Activated CD4-positive, alpha-beta memory T cell treated with anti-CD3 and anti-CD28 coated beads, Interleukin-2, amount 10 ng/mL, durations not matched to agents 7 days and 5 days (primary cell): ENCODE measurements at regions not wholly inside any gene's neighbourhood (a gene's known extent, or its start where the extent isn't known, plus 50 kb on each side); places are given as distances from the start of the nearest gene placed in this dataset.
"Not testable (repeated sequence)": the region's sequence is repeated elsewhere in the genome, so short reads cannot be mapped to it uniquely, and the experiment has no call there.

Source experiments
- CTCF ChIA-PET: fragments of 350-600 bp; sonication (Branson Sonifier 250); formaldehyde crosslinking; loops from one replicate; lab custom pipeline; 2021; ENCODE audit warnings: antibody characterized with exemption, inconsistent platforms; lab: Charles Lee
- POLR2A ChIA-PET: fragments of 350-600 bp; sonication (Branson Sonifier 250); formaldehyde crosslinking; loops from one replicate; lab custom pipeline; 2021; ENCODE audit warnings: antibody characterized with exemption; lab: Charles Lee
- DNase-seq: peaks from one replicate; pipeline ENCODE4 v3.0.0-alpha.2; 2020
- H3K27ac Mint-ChIP-seq: one replicate; pipeline ENCODE4 v1.8.0; 2021; ENCODE audit warnings: mild to moderate bottlenecking, mixed read lengths
- H3K27me3 Mint-ChIP-seq: one replicate; pipeline ENCODE4 v1.8.0; 2021; ENCODE audit warnings: mixed read lengths
- H3K36me3 Mint-ChIP-seq: one replicate; pipeline ENCODE4 v1.8.0; 2021; ENCODE audit warnings: low read depth, mixed read lengths
- H3K4me1 Mint-ChIP-seq: one replicate; pipeline ENCODE4 v1.8.0; 2021; ENCODE audit warnings: mixed read lengths
- H3K4me3 Mint-ChIP-seq: one replicate; pipeline ENCODE4 v1.8.0; 2021; ENCODE audit warnings: mild to moderate bottlenecking, mixed read lengths
- H3K9me3 Mint-ChIP-seq: one replicate; pipeline ENCODE4 v1.8.0; 2021; ENCODE audit warnings: mixed read lengths

- H3K4me1 Mint-ChIP-seq, result no peaks in the 10 kb centered on the region
- H3K27me3 Mint-ChIP-seq, result no peaks in the 10 kb centered on the region
These were observed 250.8 kb upstream of the B3GAT1 start for GRCh38 chr11:134662629-134663360.

GRCh38 chr11:134661660-134662059, 249.6 kb upstream of the B3GAT1 start:
- DNase-seq, result no peak
- no peaks in the 10 kb centered on the region for H3K36me3 Mint-ChIP-seq
- ChIA-PET POLR2A (no interaction called here), CTCF (no interaction called here)
- no peak overlapping the region for H3K4me3 Mint-ChIP-seq
- H3K9me3 Mint-ChIP-seq, result peaks cover 9% of the 10 kb centered on the region
- no peaks in the 10 kb centered on the region for H3K27me3 Mint-ChIP-seq
- no peaks in the 10 kb centered on the region for H3K4me1 Mint-ChIP-seq
- no peak overlapping the region for H3K27ac Mint-ChIP-seq

More at GRCh38 chr11:134662629-134663360, 250.8 kb upstream of the B3GAT1 start:
- POLR2A ChIA-PET, result no interaction called here
- H3K4me3 Mint-ChIP-seq, result no peak overlapping the region
- CTCF ChIA-PET, result no interaction called here
- no peaks in the 10 kb centered on the region for H3K36me3 Mint-ChIP-seq
- no peak for DNase-seq
- H3K9me3 Mint-ChIP-seq, result peaks cover 9% of the 10 kb centered on the region
- H3K27ac Mint-ChIP-seq, result no peak overlapping the region

GRCh38 chr11:134660416-134660815, 248.4 kb upstream of the B3GAT1 start:
- Mint-ChIP-seq H3K4me1 (no peaks in the 10 kb centered on the region), H3K27me3 (no peaks in the 10 kb centered on the region), H3K36me3 (no peaks in the 10 kb centered on the region), H3K27ac (no peak overlapping the region), H3K9me3 (peaks cover 14% of the 10 kb centered on the region), H3K4me3 (no peak overlapping the region)
- CTCF ChIA-PET, result no interaction called here
- peak; percentile 5 for DNase-seq
- POLR2A ChIA-PET, result no interaction called here

GRCh38 chr11:134659882-134660281, 247.8 kb upstream of the B3GAT1 start:
- Mint-ChIP-seq H3K27me3 (no peaks in the 10 kb centered on the region), H3K4me3 (no peak overlapping the region), H3K4me1 (no peaks in the 10 kb centered on the region), H3K27ac (no peak overlapping the region), H3K36me3 (no peaks in the 10 kb centered on the region), H3K9me3 (peaks cover 14% of the 10 kb centered on the region)
- ChIA-PET POLR2A (no interaction called here), CTCF (no interaction called here)
- DNase-seq, result no peak

- H3K4me3 Mint-ChIP-seq, result no peak overlapping the region
- DNase-seq, result no peak
- H3K27ac Mint-ChIP-seq, result no peak overlapping the region
- POLR2A ChIA-PET, result no interaction called here
- H3K9me3 Mint-ChIP-seq, result peaks cover 14% of the 10 kb centered on the region
- H3K4me1 Mint-ChIP-seq, result no peaks in the 10 kb centered on the region
- CTCF ChIA-PET, result no interaction called here
- no peaks in the 10 kb centered on the region for H3K36me3 Mint-ChIP-seq
- no peaks in the 10 kb centered on the region for H3K27me3 Mint-ChIP-seq
These were observed 246.6 kb upstream of the B3GAT1 start for GRCh38 chr11:134658481-134659225.

GRCh38 chr11:134657631-134658030, 245.6 kb upstream of the B3GAT1 start:
- CTCF ChIA-PET, result no interaction called here
- POLR2A ChIA-PET, result no interaction called here
- Mint-ChIP-seq H3K36me3 (no peaks in the 10 kb centered on the region), H3K9me3 (peaks cover 14% of the 10 kb centered on the region), H3K4me1 (no peaks in the 10 kb centered on the region), H3K4me3 (no peak overlapping the region), H3K27ac (no peak overlapping the region), H3K27me3 (no peaks in the 10 kb centered on the region)
- DNase-seq, result no peak

GRCh38 chr11:134656861-134657540, 245.0 kb upstream of the B3GAT1 start:
- Mint-ChIP-seq H3K9me3 (peaks cover 10% of the 10 kb centered on the region), H3K4me3 (no peak overlapping the region), H3K27ac (no peak overlapping the region), H3K27me3 (no peaks in the 10 kb centered on the region), H3K36me3 (no peaks in the 10 kb centered on the region), H3K4me1 (no peaks in the 10 kb centered on the region)
- peak; percentile 5 for DNase-seq
- ChIA-PET POLR2A (no interaction called here), CTCF (no interaction called here)

GRCh38 chr11:134656086-134656840, 244.2 kb upstream of the B3GAT1 start:
- peak; percentile 4 for DNase-seq
- POLR2A ChIA-PET, H3K27ac Mint-ChIP-seq, H3K27me3 Mint-ChIP-seq, H3K36me3 Mint-ChIP-seq, CTCF ChIA-PET, H3K4me3 Mint-ChIP-seq, H3K9me3 Mint-ChIP-seq, H3K4me1 Mint-ChIP-seq: not testable (repeated sequence)

GRCh38 chr11:134655189-134655989, 243.3 kb upstream of the B3GAT1 start:
- ChIA-PET CTCF (no interaction called here), POLR2A (no interaction called here)
- peaks cover 1% of the 10 kb centered on the region for H3K27me3 Mint-ChIP-seq
- no peaks in the 10 kb centered on the region for H3K4me1 Mint-ChIP-seq
- peaks cover 8% of the 10 kb centered on the region for H3K9me3 Mint-ChIP-seq
- no peaks in the 10 kb centered on the region for H3K36me3 Mint-ChIP-seq
- H3K27ac Mint-ChIP-seq, result no peak overlapping the region
- peak; percentile 14 for DNase-seq
- H3K4me3 Mint-ChIP-seq, result no peak overlapping the region

GRCh38 chr11:134654161-134654915, 242.3 kb upstream of the B3GAT1 start:
- no peak overlapping the region for H3K27ac Mint-ChIP-seq

GRCh38 chr11:134652586-134653255, 240.7 kb upstream of the B3GAT1 start:
- DNase-seq, result no peak
- Mint-ChIP-seq H3K27me3 (peaks cover 18% of the 10 kb centered on the region), H3K9me3 (peaks cover 4% of the 10 kb centered on the region), H3K4me1 (no peaks in the 10 kb centered on the region), H3K36me3 (no peaks in the 10 kb centered on the region), H3K4me3 (no peak overlapping the region), H3K27ac (no peak overlapping the region)
- ChIA-PET CTCF (no interaction called here), POLR2A (no interaction called here)

More at GRCh38 chr11:134654161-134654915, 242.3 kb upstream of the B3GAT1 start:
- POLR2A ChIA-PET, result no interaction called here
- Mint-ChIP-seq H3K9me3 (peaks cover 4% of the 10 kb centered on the region), H3K36me3 (no peaks in the 10 kb centered on the region), H3K27me3 (peaks cover 10% of the 10 kb centered on the region), H3K4me3 (no peak overlapping the region), H3K4me1 (no peaks in the 10 kb centered on the region)
- CTCF ChIA-PET, result no interaction called here
- DNase-seq, result peak; percentile 14
